ENCODE measurements at regions not wholly inside any gene's neighbourhood (a gene's known extent, or its start where the extent isn't known, plus 50 kb on each side); places are given as distances from the start of the nearest gene placed in this dataset.
"Not testable (repeated sequence)": the region's sequence is repeated elsewhere in the genome, so short reads cannot be mapped to it uniquely, and the experiment has no call there.

GRCh38 chr3:182344026-182344425 is 449.3 kb upstream of the ATP11B start:
- DNase-seq (ENCODE audit: low spot score), result not testable (repeated sequence)

GRCh38 chr3:182349051-182349450 is 444.3 kb upstream of the ATP11B start:
- DNase-seq (ENCODE audit: low spot score), result no peak

GRCh38 chr3:182349951-182350517 is 443.3 kb upstream of the ATP11B start:
- no peak for DNase-seq (ENCODE audit: low spot score)

GRCh38 chr3:182357928-182358327 is 435.4 kb upstream of the ATP11B start:
- no peak for DNase-seq (ENCODE audit: low spot score)

DNA sequence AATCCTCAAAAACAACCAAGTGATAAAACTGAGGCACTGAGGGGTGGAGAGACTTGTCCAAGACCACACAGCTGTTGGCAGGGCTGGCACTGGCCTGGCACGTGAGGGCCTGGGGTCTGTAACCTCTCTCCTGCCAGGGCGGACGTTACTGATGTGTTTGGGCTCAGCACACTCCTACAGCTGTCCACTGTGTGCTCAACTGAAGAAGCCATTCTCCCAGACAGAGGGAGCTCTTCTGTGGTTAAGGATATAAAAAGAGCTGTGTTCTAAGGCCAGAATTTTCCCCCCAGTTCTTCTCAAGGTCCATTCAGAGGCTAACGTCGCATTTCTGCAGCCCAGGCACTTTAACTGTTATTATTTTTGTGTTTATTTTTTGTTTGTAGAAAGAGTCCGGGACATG is 429.0 kb upstream of the ATP11B start:
- DNase-seq (ENCODE audit: low spot score), result no peak

- DNase-seq (ENCODE audit: low spot score), result no peak
Measured at GRCh38 chr3:182364723-182365650, 428.3 kb upstream of the ATP11B start.

DNA sequence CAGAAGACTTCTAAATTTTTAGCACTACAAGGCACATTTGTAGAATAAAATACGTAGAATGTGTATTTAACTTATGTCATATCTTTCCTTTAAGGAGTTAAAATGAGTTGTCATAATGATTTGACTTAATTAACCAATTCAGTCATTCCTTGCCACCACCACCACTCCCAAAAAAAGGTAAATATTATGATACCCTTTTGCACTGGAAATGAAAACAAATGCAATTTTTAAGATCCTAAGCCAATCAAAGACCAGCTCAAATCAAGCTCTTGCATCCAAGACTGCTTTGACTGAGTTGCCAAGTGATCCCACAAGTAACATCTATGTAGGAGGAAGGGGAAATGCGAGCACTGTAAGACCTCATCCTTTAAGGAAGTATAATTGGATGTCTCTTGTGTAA is 426.6 kb upstream of the ATP11B start:
- no peak for DNase-seq (ENCODE audit: low spot score)

GRCh38 chr3:182369861-182370260 is 423.4 kb upstream of the ATP11B start:
- no peak for DNase-seq (ENCODE audit: low spot score)

DNA sequence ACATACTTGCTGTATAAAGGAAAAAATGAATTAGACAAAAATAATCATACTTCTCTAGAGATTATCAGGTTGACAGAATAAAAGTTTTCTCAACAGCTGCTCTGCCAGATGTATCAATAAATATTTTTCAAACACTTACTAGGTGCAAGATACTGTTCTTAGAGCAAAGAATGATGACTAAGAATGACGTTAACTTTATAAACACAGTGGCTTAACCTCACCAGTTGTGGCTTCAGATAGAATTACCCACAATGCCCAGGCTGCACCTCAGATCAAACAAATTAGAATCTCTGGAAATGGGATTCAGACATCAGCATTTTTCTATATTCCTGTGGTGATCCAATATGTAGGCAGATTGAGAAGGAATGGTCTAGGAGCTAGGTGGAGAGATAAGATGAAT is 422.4 kb upstream of the ATP11B start:
- no peak for DNase-seq (ENCODE audit: low spot score)

DNA sequence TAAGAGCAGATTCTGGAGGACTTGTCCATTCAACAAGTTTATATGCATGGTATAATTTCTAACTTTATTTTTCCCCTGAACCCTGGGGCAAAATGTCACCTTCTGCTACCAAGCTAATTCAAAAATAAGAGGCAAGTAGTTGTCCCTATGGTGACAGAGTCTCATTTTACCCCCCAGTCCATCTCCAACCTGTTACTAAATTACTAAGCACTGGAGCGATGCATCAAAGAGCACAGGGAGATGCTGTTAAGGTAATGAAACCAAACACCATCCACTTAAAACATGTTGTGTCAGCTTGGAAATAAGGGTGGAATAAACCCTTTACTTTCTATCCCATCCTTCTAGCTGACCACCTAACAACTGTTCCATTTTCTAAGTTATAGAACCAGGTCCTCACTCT is 417.4 kb upstream of the ATP11B start:
- no peak for DNase-seq (ENCODE audit: low spot score)

GRCh38 chr3:182382112-182382857 is 411.0 kb upstream of the ATP11B start:
- DNase-seq (ENCODE audit: low spot score), result no peak

DNA sequence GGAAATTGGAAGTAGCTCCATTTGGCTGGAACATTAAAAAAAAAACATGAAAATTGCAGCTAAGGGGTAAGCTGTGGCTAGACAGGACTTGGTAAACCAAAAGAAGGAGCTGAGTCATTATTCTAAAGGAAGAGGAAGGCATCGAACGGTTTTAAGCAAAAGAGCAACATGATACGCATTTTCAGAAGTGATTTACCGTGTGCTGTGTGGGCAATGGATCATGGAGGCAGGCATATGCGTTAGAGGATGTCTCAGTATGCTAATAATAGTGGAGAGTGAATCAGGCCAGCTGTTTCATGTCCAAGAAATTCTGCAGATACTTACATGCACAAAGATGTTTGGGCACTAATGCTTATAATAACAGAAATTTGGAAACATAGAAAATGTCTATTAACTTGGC is 409.1 kb upstream of the ATP11B start:
- DNase-seq (ENCODE audit: low spot score), result no peak

GRCh38 chr3:182385356-182385755 is 407.9 kb upstream of the ATP11B start:
- DNase-seq (ENCODE audit: low spot score), result no peak

- no peak for DNase-seq (ENCODE audit: low spot score)
Measured at GRCh38 chr3:182388506-182388905, 404.8 kb upstream of the ATP11B start.

- DNase-seq (ENCODE audit: low spot score), result no peak
Measured at GRCh38 chr3:182389071-182389815, 404.1 kb upstream of the ATP11B start.

GRCh38 chr3:182390421-182390820 is 402.9 kb upstream of the ATP11B start:
- no peak for DNase-seq (ENCODE audit: low spot score)

DNA sequence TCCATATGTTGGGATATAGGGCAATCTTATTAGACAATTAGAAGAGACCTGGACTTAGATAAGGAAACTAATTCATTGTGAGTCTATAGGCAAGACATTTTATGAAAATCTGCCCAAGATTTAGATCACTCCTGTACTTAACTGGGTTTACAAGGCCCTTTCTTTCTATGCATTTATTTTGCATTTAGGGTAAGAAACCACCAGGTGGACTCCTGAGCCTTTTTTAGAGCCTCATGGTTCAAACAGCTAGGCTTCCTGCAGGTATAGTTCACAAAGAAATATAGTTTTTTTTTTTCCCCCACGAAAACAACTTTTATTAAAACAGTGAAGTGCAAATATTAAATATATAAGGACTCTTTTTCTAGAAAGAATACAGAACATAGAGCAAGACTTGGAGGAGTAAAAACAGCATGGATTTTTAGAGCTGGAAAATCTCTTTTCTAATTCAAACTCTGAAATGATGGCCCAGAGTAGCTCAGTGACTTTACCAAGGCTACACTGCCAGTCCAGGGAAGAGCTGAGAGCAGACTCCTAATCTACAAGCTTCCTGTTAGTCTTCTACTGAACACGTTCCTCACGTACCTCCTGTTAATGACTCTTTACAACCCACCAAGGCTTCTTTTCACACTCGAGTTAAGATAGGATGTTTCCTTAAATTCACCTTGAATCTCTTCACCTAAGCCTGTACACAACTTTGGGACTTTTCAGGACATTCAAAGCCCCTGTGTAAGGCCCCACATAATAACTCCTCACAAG is 400.9 kb upstream of the ATP11B start:
- no peak for DNase-seq (ENCODE audit: low spot score)

DNA sequence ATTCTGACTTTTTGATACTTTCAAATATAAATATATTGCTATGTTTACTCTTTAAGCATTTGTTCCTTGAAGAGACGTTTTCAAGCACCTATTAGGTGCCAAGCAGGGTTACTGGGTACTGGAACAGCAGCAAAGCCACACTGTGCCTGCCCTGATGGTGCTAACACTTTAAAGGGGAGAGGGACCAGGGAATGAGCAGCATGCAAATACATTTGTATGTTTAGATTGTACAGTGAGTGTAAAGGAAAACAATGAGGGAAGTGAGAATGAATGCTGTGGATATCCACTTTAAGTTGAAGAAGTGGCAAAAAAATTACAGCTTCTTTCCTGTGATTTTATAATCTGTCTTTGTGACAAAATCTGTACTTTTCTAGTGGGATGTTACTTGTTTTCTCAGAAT is 400.2 kb upstream of the ATP11B start:
- no peak for DNase-seq (ENCODE audit: low spot score)

DNA sequence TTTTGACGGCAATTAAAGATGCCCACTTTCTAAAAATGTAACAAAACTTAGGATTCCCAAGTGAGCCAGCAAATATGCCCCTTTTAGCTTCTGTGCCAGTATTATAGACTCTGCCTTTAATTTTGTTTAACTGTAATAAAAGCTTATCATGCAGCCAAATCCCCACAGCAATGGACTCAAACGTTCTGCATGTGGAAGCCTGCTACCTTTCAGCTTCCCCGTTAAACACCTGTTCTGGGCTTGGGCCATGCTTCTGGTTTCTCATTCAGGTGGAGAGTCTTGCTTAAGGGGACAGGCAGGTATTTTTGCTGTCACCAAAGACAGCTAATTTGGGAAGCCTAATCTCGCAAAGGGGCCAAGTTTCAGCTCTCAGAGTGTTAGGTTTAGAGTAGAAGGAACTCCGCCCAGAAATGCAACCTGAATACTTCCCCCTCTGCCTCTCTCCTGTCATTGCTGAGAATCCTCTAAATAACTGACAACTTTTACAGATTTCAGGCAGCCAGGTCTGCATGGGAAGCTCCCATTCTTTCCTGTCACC is 399.4 kb upstream of the ATP11B start:
- DNase-seq (ENCODE audit: low spot score), result no peak

DNA sequence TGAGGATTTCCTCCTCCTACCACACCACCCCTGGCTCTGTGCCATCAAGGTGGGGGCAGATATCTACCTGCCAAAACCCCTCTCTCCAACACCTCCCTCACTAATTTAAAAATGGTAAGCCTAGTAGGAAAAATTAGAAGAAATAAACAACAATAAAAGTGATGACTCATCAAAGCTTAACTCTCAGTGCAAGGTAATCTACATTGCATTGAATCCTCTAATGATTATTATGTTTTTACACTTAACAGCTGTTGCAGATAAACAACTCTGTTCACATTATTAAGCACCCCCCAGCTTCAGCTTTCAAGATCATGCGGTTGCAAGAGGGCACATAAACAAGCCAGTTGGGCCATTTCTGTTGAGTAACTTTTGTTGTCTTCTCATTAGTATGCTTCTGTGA is 396.1 kb upstream of the ATP11B start:
- no peak for DNase-seq (ENCODE audit: low spot score)
